ENCODE measurements at regions not wholly inside any gene's neighbourhood (a gene's known extent, or its start where the extent isn't known, plus 50 kb on each side); places are given as distances from the start of the nearest gene placed in this dataset.
"Not testable (repeated sequence)": the region's sequence is repeated elsewhere in the genome, so short reads cannot be mapped to it uniquely, and the experiment has no call there.

DNA sequence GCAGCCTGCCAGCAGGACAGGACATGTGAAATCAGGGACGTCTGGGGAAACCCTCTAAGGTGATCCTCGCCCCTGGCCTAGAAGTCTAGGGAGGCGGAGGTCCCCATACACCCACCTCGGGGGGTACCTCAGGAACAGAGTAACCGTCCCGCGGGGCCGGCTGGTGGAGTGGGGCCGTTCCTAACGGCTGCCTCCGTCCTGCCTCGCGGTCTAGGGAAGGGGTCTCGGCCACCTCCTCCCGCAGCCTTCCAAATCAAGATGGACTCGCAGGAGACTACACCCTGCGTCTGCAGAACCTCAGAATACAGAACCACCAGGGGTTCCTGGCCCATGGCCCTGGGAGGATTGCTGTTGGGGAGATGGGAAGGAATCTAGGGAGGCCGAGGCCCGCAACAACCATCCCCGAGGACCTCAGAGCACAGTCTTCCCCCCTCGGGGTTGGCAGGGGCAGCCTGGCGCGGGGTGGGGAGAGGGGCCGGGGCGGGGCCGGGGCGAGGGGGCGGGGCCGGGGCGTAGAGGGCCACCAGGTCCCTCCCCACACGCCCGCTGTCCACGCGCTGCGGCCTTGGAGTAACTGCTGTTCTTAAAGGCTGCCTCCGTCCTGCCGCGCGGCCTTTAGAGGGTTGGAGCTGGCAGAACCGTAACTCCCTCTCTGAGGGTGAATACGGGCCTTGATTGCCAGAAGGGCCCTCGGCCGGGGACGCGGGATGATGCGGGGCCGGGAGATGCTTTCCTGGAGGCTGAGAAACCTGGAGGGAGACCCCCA is 89.0 kb upstream of the MLN start:
- DNase-seq: no peak

DNA sequence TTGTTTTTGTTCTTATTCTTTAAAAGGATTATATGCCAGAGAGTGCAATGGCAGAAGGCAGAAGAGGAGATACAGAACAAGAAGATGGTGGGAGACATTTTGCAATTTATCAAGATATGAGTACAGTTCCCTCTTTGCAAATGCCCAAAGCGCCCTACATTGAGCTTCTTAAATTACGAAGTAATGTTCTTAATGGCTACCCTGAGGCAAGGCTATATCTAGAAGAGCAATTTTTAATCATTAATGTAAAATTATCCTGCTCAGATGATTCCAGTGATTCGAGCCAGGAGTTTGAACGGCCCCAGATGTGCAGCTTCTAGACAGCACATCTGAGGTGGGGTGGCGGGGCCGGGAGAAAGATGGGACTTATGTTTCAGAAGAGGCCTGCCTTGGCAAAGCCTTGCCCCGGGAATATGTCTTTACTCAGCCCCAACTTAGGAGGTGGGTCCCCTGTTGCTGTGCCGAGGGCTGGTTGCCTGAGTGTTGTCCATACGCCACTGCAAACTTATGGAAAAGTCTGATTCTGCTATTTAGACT is 84.9 kb upstream of the MLN start:
- no peak for DNase-seq

DNA sequence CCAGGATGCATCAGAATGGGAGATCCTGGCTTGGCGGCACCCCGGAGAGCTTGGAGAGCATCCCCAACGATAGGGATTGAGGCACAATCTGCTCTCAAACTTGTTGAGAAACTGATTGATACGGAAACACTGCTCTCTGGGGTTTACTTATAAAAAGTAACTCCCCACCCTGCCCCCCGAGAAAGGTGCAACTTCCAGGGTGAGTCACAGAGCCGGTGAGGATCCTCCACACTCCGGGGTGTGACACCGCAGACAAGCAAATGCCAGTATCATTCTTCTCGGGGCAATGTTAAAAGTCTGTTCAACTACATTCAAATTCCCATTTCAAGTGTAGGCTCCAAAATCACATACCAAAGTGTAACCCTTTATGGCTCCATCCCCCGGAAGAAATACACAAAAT is 84.4 kb upstream of the MLN start:
- DNase-seq: no peak

DNA sequence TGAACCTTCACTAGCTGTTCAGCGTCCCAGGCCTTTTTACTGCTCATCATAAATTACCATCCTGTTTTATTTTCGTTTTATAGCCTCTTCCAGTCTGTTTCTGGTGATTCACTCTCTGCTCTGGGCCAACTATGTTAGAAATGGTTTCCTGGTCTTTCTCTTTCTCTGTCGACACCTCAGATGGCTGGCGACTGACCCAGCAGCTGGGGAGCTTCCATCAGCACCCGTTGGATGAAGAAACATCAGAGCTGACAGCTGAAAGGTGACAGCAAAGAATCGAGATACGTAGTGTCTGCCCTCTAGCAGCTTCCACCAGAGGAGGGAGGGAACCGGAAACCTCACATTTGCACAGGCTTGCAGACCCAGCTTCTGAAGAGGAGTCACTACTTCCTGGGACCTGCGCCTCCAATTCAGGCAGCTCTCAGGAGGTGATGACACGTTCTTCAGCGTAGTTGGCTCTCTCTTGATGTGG is 82.9 kb upstream of the MLN start:
- peak; percentile 61 for DNase-seq

DNA sequence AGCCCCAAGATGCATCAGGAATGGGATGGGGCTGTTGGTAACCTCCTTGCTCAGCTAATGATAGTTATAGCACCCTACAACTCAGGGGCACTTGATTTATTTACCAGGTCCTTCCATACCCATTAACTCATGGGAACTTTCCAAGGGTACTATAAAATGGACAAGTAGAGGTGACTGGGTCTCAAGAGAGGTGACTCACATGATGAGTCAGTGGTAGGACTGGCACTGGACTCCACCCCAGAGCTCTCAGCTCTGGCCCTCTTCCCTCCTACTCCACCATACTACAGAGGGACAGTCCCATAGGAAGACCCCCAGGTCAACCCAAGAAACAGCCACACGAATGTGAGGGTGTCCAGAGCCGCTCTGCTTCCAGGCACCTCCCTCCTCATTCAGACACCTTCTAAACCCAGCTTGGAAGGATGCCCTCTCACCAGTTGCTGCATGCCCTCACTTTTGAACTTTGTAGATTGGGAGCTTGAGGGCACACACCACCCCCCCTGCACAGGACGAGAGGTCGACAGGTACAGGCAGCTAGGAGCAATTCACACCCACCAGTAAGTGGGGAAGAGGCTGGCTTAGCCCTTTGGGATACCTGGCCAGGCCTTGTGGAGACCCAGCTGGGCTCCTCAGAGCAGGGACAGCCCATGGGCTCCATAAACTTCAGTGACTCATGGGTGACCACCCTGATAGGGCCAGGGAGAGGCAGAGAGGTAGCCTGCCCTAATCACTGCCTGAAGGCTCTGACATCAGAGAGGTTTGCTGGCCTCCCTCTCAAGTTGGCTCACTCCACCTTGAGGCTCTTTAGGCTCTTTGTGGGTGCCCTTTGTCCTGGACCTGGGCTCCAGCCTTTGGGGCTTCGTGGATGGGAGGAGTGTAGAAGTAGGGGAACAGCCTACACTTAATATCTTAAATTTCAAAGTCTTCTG is 81.6 kb upstream of the MLN start:
- no peak for DNase-seq

DNA sequence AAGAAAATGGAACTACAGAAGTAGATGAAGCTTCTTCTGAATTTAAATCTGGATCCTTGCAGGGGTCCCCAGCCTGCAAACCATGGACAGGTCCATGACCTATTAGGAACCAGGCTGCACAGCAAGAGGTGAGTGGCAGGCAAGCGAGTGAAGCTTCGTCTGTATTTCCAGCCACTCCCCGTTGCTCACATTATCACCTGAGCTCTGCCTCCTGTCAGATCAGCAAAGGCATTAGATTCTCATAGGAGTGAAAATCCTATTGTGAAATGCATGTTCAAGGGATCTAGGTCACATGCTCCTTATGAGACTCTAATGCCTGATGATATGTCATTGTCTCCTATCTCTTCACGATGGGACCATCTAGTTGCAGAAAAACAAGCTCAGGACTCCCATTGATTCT is 79.8 kb upstream of the MLN start:
- not testable (repeated sequence) for DNase-seq

DNA sequence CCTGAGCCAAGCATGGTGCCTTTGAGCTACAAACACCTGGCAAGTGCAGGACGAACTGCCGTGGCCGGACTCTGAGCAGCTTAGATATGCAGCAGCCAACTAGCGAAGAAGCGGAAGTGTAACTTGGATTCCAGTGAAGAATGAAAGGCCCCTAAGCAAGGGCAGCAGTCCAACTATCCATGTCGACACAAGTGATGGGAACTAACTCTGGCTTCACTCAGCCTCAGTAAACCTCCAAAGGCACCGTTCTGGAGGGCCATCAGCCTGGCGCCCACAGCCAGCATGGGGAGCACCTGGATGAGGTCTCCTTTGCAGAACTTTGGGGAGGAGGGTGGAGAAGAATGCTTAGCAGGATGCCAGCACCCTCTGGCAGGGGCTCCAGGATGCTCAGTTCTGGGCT is 78.4 kb upstream of the MLN start:
- no peak for DNase-seq

DNA sequence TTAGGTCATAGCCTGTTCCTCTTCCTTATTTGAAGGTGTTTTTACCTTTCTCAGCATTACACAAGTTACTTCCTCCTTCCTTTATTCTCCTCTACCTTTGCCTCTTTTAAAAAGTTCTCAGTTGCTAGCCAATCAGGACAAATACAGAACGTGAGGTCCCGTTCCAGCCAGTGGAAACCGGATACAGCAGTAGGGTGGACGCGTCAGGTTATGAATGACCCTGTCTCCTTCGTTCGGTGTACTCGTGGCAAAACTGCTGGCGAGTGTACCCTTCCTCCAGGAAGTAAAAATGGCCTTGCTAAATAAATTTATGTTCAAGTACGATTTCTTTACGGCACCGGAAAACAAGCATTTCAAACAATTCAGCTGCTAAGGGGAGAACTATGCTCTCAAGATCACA is 77.0 kb upstream of the MLN start:
- DNase-seq: no peak

DNA sequence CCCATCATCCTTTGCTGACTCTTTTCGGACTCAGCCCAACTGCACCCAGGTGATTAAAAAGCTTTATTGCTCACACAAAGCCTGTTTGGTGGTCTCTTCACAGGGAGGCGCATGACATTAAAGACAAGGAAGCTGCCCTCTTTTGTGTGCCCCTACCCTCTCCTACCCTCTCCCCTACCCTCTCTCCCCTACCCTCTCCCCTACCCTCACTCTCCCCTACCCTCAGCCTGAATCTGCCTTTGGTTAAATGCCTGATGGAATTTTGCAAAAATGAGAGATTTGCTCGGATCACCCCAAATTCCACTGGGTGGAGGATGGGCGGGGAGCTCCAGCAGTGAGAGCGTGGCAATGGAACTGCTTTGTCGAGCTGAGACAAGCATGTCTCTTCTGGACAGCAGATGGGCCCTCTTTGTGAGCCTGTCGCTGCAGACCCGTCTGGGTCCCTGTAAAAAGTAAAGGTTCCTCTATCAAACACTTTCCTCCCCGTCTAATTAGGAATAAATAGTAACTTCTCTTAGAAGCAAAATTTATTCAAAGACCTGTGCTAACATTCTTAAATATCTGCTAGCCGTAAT is 76.4 kb upstream of the MLN start:
- no peak for DNase-seq

DNA sequence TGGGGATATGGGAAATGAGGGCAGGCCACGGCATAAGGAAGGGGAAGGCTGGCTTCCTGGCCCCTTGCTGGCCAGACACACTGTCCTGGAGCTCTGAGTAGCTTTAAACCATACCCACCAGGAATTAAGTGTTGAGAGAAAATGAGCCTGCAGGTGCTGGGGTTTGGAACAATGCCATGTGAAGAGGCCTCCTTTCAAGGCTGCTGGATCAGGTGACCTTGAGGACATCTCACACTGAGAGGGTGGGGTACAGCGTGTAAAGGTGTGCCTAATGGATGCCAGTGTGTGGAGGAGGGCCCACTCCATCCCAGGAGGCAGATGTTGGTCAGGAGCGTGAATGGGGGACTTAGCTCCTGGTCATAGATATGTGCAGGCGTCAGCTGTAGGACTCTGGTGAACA is 74.8 kb upstream of the MLN start:
- no peak for DNase-seq

DNA sequence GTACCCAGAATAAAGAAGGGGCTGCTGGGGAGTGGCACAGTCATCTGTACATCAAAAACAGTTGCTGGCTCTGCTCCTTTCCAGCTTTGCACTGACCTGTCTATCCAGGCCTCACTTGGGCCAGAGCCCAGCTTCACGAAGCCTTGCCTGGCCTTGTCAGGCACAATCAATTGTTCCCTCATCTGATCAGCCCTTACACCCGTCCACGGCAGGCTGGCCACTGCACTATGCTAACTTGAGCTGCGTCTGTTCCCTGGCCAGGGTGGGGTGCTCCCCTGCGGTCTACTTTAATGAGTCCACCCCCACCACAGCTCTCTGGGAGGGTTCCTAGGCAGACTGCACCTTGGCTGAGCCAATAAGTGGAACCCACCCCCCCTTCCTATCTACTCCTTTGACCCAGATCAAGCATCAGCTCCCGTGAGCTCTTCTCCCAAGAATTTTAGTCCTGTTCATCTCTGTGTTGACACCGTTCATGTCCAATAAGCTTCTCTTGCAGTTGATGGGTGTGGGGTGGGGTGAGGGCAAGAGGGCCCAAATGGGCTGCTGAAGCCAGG is 74.3 kb upstream of the MLN start:
- DNase-seq: no peak

DNA sequence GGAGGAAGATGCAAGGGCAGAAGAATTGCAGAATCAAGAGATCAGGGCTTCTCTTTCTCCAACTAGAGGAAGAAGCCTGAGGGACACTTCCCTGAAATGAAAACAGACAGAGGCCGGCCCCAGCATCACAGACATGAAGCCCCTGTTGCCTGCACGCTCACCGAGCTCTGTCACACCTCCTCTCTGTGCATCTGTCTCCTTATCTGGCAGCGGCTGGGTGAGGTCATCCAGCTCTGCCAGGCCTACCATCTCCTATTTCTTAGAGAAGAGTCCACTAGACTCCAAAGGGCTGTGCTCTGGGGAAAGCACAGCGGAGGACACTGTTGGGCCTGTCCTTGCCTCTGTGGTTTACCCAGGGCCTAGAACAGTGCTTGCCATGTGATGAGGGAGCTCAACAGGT is 71.9 kb upstream of the MLN start:
- DNase-seq: no peak

DNA sequence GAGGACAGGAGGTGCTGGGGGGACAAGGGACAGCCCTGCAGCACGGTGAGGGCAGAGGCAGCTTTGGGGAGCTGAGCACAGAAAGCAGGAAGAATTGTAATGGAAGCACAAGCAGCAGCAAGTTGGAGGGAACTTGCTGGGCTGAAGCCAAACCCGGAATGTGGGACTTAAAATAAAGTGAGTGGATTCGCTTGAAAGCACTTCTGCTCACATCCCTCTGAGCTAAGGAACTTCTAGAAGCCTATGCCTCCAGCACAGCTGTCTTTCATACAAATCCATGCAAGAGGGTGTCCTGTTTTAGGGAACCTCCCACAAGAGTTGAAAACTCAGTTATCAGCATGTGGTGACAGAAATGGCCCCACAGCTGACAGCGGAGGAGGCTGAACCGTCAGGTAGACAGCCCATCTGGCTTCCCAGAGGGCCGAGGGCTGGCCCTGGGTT is 71.4 kb upstream of the MLN start:
- DNase-seq: no peak

DNA sequence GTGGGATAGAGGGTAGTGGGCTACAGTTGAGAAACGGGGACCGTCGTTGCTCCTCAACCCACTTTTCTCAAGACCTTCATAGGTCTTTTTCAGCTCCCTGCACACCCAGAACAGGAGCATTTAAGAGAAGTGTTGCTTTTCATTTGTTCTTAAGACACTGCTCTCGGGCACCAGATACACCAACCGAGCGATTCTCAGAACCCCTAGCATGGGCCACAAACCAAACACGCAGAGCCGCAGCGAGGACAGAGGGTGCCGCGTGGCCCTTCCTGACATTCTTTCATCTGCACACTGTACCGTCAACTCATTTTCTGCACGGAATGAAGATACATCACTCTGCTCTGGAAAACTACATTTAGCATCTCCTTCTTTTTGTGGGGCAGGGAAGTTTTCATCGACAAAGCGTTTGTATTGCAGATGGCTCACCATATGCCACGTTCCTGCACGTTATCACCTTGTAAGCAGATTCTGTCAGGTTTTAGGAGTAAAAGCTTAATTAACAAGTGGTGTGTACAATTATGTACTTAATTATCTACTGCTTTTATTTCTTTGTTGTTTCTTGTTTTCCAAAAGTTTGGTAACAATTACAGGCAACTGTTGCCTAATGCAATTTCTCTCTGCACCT is 70.4 kb upstream of the MLN start:
- DNase-seq: no peak

DNA sequence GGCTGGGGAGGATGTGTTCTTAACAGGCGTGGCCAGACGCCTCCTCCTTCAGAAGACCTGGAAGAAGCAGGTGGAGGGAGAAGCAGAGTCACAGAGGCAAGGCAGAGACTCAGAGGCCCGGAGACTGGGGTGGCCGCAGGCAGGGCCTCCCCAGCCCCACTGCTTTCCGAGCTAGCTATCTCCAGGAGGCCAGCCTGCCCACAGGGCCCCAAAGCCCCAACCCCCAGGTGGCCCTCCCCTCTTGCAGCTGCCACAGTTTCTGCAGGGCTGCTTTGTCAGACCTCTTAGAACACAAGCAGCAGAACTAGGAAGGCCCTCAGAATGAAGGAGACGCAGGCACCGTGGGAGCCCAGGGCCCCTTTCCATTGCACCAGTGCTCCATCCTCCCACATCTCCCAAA is 69.0 kb upstream of the MLN start:
- no peak for DNase-seq

DNA sequence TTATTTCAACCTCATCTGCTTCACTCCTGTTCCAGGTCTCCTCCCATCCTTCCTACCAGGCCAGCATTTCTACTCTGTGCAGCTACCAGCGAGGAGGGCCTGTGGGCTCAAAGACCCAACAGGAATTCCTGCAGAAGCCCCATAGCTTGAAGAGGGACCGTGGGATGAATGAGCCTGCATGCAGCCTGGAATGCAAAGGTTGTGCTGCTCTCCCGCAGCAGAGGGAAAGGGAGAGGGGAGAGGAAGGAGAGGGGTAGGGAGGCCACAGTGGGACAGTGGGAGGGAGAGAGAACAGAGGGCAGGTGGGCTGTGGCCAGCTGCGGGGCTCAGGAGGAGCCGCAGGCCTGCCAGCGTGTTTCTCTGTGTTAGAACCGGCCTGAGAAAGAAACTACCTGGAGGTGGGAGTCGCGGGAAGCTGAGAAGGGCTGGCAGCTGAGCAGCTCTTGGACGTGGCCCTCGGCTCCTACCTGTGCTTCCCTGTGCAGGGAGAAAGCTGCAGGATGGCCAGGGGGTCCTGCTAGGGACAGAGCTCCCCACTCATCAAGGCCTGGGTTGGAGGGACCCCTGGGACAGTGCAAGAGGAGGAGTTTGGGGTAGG is 66.1 kb upstream of the MLN start:
- DNase-seq: no peak

DNA sequence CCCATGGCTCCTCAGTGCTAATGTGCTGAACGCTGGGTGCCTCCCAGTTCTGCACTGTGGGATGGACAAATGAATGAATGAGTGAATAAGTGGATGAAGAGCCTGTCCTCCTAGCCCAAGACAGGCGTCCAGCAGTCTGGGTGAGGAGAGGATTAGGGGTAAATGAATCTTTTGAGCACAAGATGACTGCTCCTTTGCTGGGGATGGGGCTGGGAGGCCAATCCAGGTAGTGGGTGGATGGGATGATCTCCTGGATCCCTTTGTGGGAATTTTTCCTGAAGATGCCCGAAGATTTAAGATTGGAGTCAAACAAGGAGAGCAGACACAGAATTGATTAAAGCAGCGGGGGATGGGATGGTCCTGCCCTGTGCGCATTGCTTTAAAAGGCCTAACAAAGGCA is 65.3 kb upstream of the MLN start:
- no peak for DNase-seq

DNA sequence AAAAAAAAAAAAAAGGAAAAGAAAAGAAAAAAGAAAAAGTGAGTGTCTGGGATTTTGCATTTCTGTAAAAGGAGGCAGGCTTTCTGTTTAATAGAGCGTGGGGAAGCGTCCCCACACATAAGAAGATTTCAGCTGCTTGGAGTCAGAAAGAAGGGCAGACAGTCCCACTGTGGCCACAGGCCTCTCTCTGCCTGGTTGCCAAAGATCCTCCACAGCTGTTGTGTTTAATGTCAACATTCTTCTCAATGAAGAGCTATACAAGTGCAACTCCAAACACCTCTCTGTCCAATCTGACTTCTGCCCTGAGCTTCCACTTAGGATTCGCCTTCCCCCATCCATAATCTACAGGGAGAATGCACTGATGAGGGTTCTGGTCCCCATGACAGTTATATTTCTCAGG is 64.3 kb upstream of the MLN start:
- no peak for DNase-seq

DNA sequence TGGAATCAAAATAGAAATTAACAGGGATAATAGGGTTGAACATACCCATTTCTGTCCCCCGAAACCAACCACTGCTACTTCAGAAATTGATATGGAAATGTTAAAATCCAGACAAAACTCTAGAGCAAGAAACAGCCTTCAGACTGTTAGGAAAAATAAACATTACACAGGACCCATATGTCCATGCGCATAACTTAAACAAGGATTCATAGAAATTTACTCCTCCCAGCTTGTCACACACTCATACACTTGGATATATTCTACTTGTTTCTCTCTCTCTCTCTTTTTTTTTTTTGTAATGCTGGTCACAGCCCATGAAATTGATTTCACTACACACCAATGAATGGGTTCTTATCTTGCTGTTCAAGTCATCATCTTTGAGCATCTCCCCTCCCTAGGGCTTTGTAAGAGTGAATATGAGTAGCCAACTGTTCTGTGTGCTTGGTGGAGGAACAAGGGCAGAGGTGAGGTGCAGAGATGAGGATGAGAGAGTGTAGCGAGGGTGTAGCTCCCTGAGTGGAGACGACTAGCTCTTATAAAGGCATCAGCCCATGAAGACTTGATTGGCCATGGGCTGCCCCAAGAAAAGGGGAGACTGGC is 61.8 kb upstream of the MLN start:
- no peak for DNase-seq

DNA sequence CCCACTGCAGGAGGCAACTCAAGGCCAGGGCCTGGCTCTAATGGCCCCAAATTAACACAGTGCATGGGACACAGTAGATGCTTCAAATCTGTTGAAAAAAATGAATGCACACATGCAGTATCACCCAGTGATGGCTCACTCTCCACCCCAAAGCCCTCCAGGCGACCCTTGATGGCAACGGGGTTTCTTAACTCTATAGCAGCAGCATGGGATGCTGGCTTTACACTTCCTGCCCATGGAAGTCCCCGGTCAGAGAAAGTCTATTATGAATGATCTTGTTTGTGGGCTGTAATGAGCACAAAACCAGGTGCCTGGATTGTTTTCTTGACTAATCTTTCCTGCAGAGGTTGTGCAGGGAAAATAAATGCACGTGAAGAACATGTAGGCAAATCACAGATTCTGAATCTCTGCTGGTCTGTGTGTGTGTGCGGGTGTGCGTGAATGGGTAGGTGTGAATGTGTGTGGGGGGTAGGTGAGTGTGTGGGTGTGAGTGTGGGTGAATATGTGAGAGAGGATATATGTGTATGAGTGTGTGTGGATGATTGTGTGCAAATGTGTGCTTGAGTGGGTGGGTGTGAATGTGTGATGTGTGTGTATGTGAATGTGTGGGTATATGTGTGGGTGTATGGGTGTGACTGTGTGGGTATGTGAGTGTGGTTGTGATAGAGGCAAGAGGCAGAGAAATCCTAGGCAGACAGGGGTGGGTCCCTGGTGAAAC is 60.1 kb upstream of the MLN start:
- no peak for DNase-seq

DNA sequence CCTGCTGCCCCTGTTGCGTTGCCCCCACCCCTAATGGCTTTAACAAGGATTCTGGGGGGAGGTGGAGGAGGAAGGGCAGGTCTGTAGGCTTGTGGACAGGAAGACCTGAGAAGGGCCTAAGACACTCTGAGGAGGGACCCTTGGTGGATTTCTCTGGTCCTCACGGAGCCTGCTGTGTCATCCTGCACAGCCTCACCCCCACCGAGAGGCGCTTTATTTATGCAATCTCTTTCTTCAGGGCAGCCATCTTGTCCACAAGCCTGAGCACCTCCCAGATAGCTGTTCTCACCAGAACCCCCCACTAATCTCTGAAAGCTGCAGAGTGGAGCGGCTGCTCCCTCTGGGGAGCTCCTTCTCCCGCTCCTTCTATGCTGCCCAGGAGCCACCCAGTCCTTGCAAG is 59.3 kb upstream of the MLN start:
- no peak for DNase-seq

All from CD4-positive, alpha-beta T cell treated with Interleukin-6 for 4 hours (primary cell).